GM12878 (cell line): ENCODE measurements at regions not wholly inside any gene's neighbourhood (a gene's known extent, or its start where the extent isn't known, plus 50 kb on each side); places are given as distances from the start of the nearest gene placed in this dataset.

ENCODE experiments used
- ATAC-seq: fragments of 200-7000 bp; cut with Tn5 transposase; 3 replicates; pipeline ENCODE4 v1.9.1; 2020; ENCODE audit warnings: mild to moderate bottlenecking, moderate library complexity
- BruUV-seq: library from RNA; stranded (reverse); fragments of 400-500 nt; replicated peaks from 2 replicates; lab custom pipeline; 2021; lab: Mats Ljungman, UMichigan
- CTCF ChIA-PET: fragments of 300-600 bp; sonication (Branson Sonifier 250); formaldehyde crosslinking; extraction: SDS; loops from one replicate; lab custom pipeline; 2021; ENCODE audit warnings: inconsistent platforms; lab: Yijun Ruan, JAX
- POLR2A ChIA-PET: fragments of 350-600 bp; formaldehyde crosslinking; extraction: SDS; loops from one replicate; lab custom pipeline; 2021; ENCODE audit warnings: inconsistent platforms; lab: Charles Lee
- RAD21 ChIA-PET: fragments of 300-600 bp; sonication (Branson Sonifier 250); formaldehyde crosslinking; loops from one replicate; lab custom pipeline; 2023; ENCODE audit warnings: antibody characterized with exemption; ENCODE audit not compliant: unreplicated experiment; lab: Charles Lee
- SMC1A ChIA-PET: fragments of 300-600 bp; sonication (Branson Sonifier 250); formaldehyde crosslinking; loops from one replicate; lab custom pipeline; 2023; ENCODE audit not compliant: unreplicated experiment, uncharacterized antibody; lab: Charles Lee
- DNase-seq: peaks from one replicate; pipeline ENCODE4 v3.0.0-alpha.2; 2011; ENCODE audit warnings: low read depth, low spot score
- FAIRE-seq: peaks from 3 replicates; lab custom pipeline; 2011; peaks lifted over from hg19 to GRCh38; lab: Jason Lieb, UNC
- H2AFZ ChIP-seq: 2 replicates; pipeline ENCODE4 v1.6.0; 2011; ENCODE audit warnings: low read depth, low read length, control low read depth; ENCODE audit not compliant: control insufficient read depth
- H3K27ac ChIP-seq: 2 replicates; pipeline ENCODE4 v1.5.1; 2011; ENCODE audit warnings: control low read depth; ENCODE audit not compliant: control insufficient read depth, insufficient read depth
- H3K27me3 ChIP-seq, 2 experiments: replicated peaks in 1 of 2; 2 replicates each; pipeline versions ENCODE4 v1.6.0 to v1.6.1; 2011; ENCODE audit warnings: low read length in 1 of 2; ENCODE audit not compliant: control insufficient read depth in 2 of 2, insufficient read depth in 2 of 2
- H3K36me3 ChIP-seq, 2 experiments: 2 replicates each; pipeline ENCODE4 v1.5.1; 2011; ENCODE audit warnings: low read length in 1 of 2; ENCODE audit not compliant: control insufficient read depth in 2 of 2, insufficient read depth in 2 of 2
- H3K4me1 ChIP-seq: 2 replicates; pipeline ENCODE4 v1.6.1; 2011; ENCODE audit warnings: mild to moderate bottlenecking, low read length, moderate library complexity, mixed read lengths; ENCODE audit not compliant: control insufficient read depth, insufficient read depth
- H3K4me2 ChIP-seq: 2 replicates; pipeline ENCODE4 v1.6.0; 2011; ENCODE audit warnings: control low read depth; ENCODE audit not compliant: control insufficient read depth, insufficient read depth
- H3K4me3 ChIP-seq: fragments of 200-600 bp; sonication (generic); 2 replicates; pipeline ENCODE4 v1.5.1; 2016
- H3K79me2 ChIP-seq: 2 replicates; pipeline ENCODE4 v1.6.0; 2011; ENCODE audit warnings: low read length; ENCODE audit not compliant: control insufficient read depth, insufficient read depth
- H3K9ac ChIP-seq: 2 replicates; pipeline ENCODE4 v1.8.0; 2011; ENCODE audit warnings: low read length, control low read depth, mixed read lengths; ENCODE audit not compliant: control insufficient read depth, insufficient read depth
- H3K9me3 ChIP-seq: replicated peaks from 3 replicates; pipeline ENCODE4 v1.5.1; 2011; ENCODE audit warnings: mild to moderate bottlenecking, low read length; ENCODE audit not compliant: control insufficient read depth, insufficient read depth
- H4K20me1 ChIP-seq: 2 replicates; pipeline ENCODE4 v1.6.0; 2011; ENCODE audit not compliant: control insufficient read depth, insufficient read depth
- BCL3 ChIP-seq: IDR thresholded peaks from 2 replicates; pipeline ENCODE4 v1.6.1; 2011; ENCODE audit warnings: borderline replicate concordance, low read depth, mild to moderate bottlenecking, moderate library complexity, low read length; ENCODE audit not compliant: insufficient read depth, poor library complexity, severe bottlenecking
- CEBPZ ChIP-seq: fragments of 150-350 bp; IDR thresholded peaks from 2 replicates; pipeline ENCODE4 v1.6.1; 2016; ENCODE audit warnings: low read depth, low read length
- JUND ChIP-seq: IDR thresholded peaks from 2 replicates; pipeline ENCODE4 v1.6.1; 2012; ENCODE audit warnings: low read depth, mild to moderate bottlenecking, low read length, improper control_type of control experiment, moderate library complexity
- NFYA ChIP-seq: IDR thresholded peaks from 2 replicates; pipeline ENCODE4 v1.6.1; 2011; ENCODE audit warnings: low read depth, mild to moderate bottlenecking, low read length, improper control_type of control experiment, borderline replicate concordance
- SMAD5 ChIP-seq: IDR thresholded peaks from 2 replicates; pipeline ENCODE4 v1.6.1; 2016; ENCODE audit warnings: antibody characterized with exemption, low read depth
- YBX1 ChIP-seq: fragments of 450-650 bp; IDR thresholded peaks from 2 replicates; pipeline ENCODE4 v1.6.1; 2016; ENCODE audit warnings: antibody characterized with exemption
- WGBS: methylation state at CpG from one replicate; pipeline ENCODE4 v1.1.6; 2016; ENCODE audit warnings: low lambda C conversion rate; ENCODE audit not compliant: insufficient replicate concordance, insufficient coverage; ENCODE audit errors: missing lambda C conversion rate; 5-methylcytosine and 5-hydroxymethylcytosine counted together
- in situ Hi-C: fragments of 300-500 bp; cut with MboI; formaldehyde crosslinking; loops from 9 replicates; pipeline ENCODE4 v1.14.3; 2018; ENCODE audit warnings: mixed read lengths
- intact Hi-C: fragments of 100-400 bp; cut with micrococcal nuclease; formaldehyde crosslinking; loops from one replicate; pipeline ENCODE4 v1.14.2; 2022; ENCODE audit not compliant: unreplicated experiment

GRCh38 chr17:27965224-27965623, 72.1 kb upstream of the LYRM9 start (continued):
- TF ChIP-seq SMAD5 (no peak), JUND (no peak)
- TF ChIP-seq, all 136 proteins: peak for 0

- Histone ChIP-seq H4K20me1 (no peaks in the 10 kb centered on the region), H3K4me2 (no peak overlapping the region), H3K9me3 (no peaks in the 10 kb centered on the region), H3K27ac (no peak overlapping the region), H3K9ac (no peak overlapping the region), H2AFZ (no peak overlapping the region), H3K4me1 (no peaks in the 10 kb centered on the region), H3K36me3 (no peaks in the 10 kb centered on the region), H3K27me3 (no peaks in the 10 kb centered on the region), H3K79me2 (no peaks in the 10 kb centered on the region), H3K4me3 (no peak overlapping the region)
- DNase-seq (no peak), FAIRE-seq (peak; percentile 18), ATAC-seq (no peak)
- in situ Hi-C loops (no loop called here), intact Hi-C loops (no loop called here)
- RAD21 ChIA-PET: no interaction called here
- CTCF ChIA-PET: interaction anchor here (0.8 kb wide), 1 partner anchor 13 kb away, joined by 3 read pairs; no protein-coding TSS in a partner anchor
- 55% methylated on average over 8 of the region's 8 CpGs for WGBS
- BruUV-seq: no TSS peak
- TF ChIP-seq CEBPZ: no peak
- no peak for TF ChIP-seq BCL3
- no peak for TF ChIP-seq YBX1
- no peak for TF ChIP-seq NFYA
- SMC1A ChIA-PET: no interaction called here
- POLR2A ChIA-PET: interaction anchor here (0.5 kb wide), 1 partner anchor 53 kb away, joined by 3 read pairs; no protein-coding TSS in a partner anchor
Measured at GRCh38 chr17:27968206-27968732, 74.2 kb upstream of the NLK start.
